ENCODE measurements at regions not wholly inside any gene's neighbourhood (a gene's known extent, or its start where the extent isn't known, plus 50 kb on each side); places are given as distances from the start of the nearest gene placed in this dataset.
"Not testable (repeated sequence)": the region's sequence is repeated elsewhere in the genome, so short reads cannot be mapped to it uniquely, and the experiment has no call there.

DNA sequence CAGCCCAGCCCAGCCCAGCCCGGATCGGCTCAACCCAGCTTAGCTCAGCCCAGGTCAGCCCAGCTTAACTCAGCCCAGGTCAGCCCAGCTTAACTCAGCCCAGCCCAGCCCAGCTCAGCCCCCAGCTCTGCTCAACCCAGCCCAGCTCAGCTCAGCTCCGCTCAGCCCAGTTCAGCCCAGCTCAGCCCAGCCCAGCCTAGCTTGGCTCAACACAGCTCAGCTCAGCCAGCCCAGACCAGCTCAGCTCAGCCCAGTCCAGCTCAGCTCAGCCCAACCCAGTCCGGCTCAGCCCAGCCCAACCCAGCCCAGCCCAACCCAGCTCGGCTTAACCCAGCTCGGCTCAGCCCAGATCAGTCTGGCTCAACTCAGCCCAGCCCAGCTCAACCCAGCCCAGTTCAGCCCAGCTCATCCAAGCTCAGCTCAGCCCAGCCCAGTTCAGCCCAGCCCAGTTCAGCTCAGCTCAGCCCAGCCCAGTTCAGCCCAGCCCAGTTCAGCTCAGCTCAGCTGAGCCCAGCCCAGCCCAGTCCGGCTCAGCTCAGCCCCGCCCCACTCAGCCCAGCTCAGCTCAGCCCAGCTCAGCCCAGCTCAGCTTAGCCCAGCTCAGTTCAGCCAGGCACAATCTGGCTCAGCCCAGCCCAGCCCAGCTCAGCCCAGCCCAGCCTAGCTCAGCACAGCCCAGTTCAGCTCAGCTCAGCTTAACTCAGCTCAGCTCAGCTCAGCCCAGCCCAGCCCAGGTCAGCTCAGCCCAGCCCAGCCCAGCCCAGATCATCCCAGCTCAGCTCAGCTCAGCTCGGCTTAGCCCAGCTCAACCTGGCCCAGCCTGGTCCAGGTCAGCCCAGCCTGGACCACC, 331.7 kb downstream of the TMEM121 start:
- no peak overlapping the region for H3K4me3 Mint-ChIP-seq
- DNase-seq (peak in 6 of 14 experiments; percentile 6 to 62 (median 33)), ATAC-seq (ENCODE audit: poor library complexity) (peak; percentile 14)
- H3K36me3 ChIP-seq (ENCODE audit: insufficient read depth, low read length) = no peaks in the 10 kb centered on the region
- TF ChIP-seq, protein P1, sequence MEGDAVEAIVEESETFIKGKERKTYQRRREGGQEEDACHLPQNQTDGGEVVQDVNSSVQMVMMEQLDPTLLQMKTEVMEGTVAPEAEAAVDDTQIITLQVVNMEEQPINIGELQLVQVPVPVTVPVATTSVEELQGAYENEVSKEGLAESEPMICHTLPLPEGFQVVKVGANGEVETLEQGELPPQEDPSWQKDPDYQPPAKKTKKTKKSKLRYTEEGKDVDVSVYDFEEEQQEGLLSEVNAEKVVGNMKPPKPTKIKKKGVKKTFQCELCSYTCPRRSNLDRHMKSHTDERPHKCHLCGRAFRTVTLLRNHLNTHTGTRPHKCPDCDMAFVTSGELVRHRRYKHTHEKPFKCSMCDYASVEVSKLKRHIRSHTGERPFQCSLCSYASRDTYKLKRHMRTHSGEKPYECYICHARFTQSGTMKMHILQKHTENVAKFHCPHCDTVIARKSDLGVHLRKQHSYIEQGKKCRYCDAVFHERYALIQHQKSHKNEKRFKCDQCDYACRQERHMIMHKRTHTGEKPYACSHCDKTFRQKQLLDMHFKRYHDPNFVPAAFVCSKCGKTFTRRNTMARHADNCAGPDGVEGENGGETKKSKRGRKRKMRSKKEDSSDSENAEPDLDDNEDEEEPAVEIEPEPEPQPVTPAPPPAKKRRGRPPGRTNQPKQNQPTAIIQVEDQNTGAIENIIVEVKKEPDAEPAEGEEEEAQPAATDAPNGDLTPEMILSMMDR (IDR thresholded peaks at IDR 0.05) = no peak
- H3K4me3 ChIP-seq (ENCODE audit: low read length) = no peak overlapping the region
- H3K27me3 Mint-ChIP-seq = peaks cover 11% of the 10 kb centered on the region
- H3K9me3 ChIP-seq (ENCODE audit: control insufficient read depth in 1 of 2, insufficient read depth in 1 of 2, low read length in 2 of 2) = peaks cover 0 to 32% of the 10 kb centered on the region in 2 experiments
- peaks cover 74% of the 10 kb centered on the region for H3K4me1 ChIP-seq (ENCODE audit: insufficient read depth, low read length)
- ChIA-PET POLR2A (no interaction called here), CTCF (no interaction called here)
- no peaks in the 10 kb centered on the region for H3K36me3 Mint-ChIP-seq (ENCODE audit: low read depth)
- intact Hi-C loops (cut with DNase I, micrococcal nuclease) = no loop called here
- no peaks in the 10 kb centered on the region for H3K9me3 Mint-ChIP-seq
- peak overlapping the region in 1 of 2 donors; percentile 36 for H3K27ac ChIP-seq (ENCODE audit: low read depth in 1 of 2, low read length in 2 of 2)
- H3K4me1 Mint-ChIP-seq (ENCODE audit: low read depth) = peaks cover 27% of the 10 kb centered on the region
- peaks cover 5 to 8% of the 10 kb centered on the region in 2 experiments for H3K27me3 ChIP-seq (ENCODE audit: control insufficient read depth in 1 of 2, insufficient read depth in 2 of 2, low read length in 2 of 2)
- no peak overlapping the region for H3K27ac Mint-ChIP-seq

DNA sequence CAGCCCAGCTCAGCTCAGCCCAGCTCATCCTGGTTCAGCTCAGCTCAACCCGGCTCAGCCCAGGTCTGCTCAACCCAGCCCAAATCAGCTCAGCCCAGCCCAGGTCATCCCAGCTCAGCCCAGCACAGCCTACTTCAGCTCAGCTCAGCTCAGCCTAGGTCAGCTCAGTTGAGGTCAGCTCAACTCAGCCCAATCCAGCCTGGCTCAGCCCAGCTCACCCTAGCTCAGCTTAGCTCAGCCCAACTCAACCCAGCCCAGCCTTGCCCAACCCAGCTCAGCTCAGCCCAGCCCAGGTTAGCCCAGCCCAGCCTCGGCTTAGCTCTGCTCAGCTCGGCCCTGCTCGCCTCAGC, 332.3 kb downstream of the TMEM121 start:
- no peaks in the 10 kb centered on the region for H3K36me3 ChIP-seq (ENCODE audit: insufficient read depth, low read length)

DNA sequence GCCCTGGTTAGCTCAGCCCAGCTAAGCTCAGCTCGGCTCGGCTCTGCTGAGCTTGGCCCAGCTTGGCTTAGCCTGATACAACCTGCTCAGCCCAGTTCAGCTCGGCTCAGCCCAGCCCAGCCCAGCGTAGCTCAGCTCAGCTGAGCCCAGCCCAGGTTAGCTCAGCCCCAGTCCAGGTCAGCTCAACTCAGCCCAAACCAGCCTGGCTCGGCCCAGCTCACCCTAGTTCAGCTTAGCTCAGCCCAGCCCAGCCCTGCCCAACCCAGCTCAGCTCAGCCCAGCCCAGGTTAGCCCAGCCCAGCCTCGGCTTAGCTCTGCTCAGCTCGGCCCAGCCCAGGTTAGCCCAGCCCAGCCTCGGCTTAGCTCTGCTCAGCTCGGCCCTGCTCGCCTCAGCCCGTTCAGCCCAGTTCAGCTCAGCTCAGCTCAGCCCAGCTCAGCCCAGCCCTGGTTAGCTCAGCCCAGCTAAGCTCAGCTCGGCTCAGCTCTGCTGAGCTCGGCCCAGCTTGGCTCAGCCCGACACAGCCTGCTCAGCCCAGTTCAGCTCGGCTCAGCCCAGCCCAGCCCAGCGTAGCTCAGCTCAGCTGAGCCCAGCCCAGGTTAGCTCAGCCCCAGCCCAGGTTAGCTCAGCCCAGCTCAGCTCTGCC, 332.8 kb downstream of the TMEM121 start:
- H3K27me3 ChIP-seq (ENCODE audit: control insufficient read depth in 1 of 2, insufficient read depth in 2 of 2, low read length in 2 of 2) = peaks cover 8 to 12% of the 10 kb centered on the region in 2 experiments
- H3K36me3 Mint-ChIP-seq (ENCODE audit: low read depth); CTCF ChIA-PET; H3K27ac Mint-ChIP-seq; H3K36me3 ChIP-seq (ENCODE audit: insufficient read depth, low read length); intact Hi-C loops (cut with DNase I, micrococcal nuclease); H3K4me3 Mint-ChIP-seq; H3K9me3 Mint-ChIP-seq; H3K4me3 ChIP-seq (ENCODE audit: low read length); H3K27ac ChIP-seq (ENCODE audit: low read depth in 1 of 2, low read length in 2 of 2); POLR2A ChIA-PET: not testable (repeated sequence)
- H3K9me3 ChIP-seq (ENCODE audit: control insufficient read depth in 1 of 2, insufficient read depth in 1 of 2, low read length in 2 of 2) = peaks cover 0 to 32% of the 10 kb centered on the region in 2 experiments
- ATAC-seq (ENCODE audit: poor library complexity) = peak; percentile 35
- peaks cover 27% of the 10 kb centered on the region for H3K4me1 Mint-ChIP-seq (ENCODE audit: low read depth)
- peak in 3 of 14 experiments; percentile 25 to 32 (median 27) for DNase-seq
- peaks cover 74% of the 10 kb centered on the region for H3K4me1 ChIP-seq (ENCODE audit: insufficient read depth, low read length)
- peaks cover 12% of the 10 kb centered on the region for H3K27me3 Mint-ChIP-seq

More for the DNA sequence above, 332.3 kb downstream of the TMEM121 start:
- peak in 3 of 14 experiments; percentile 29 to 32 (median 31) for DNase-seq
- Mint-ChIP-seq H3K36me3 (ENCODE audit: low read depth) (no peaks in the 10 kb centered on the region), H3K9me3 (no peaks in the 10 kb centered on the region), H3K27ac (no peak overlapping the region), H3K4me1 (ENCODE audit: low read depth) (peaks cover 27% of the 10 kb centered on the region), H3K27me3 (peaks cover 12% of the 10 kb centered on the region), H3K4me3 (no peak overlapping the region)
- ChIA-PET CTCF (no interaction called here), POLR2A (no interaction called here)
- Histone ChIP-seq H3K27me3 (ENCODE audit: control insufficient read depth in 1 of 2, insufficient read depth in 2 of 2, low read length in 2 of 2) (peaks cover 8 to 9% of the 10 kb centered on the region in 2 experiments), H3K27ac (ENCODE audit: low read depth in 1 of 2, low read length in 2 of 2) (peak overlapping the region in 1 of 2 donors; percentile 29), H3K4me3 (ENCODE audit: low read length) (no peak overlapping the region), H3K9me3 (ENCODE audit: control insufficient read depth in 1 of 2, insufficient read depth in 1 of 2, low read length in 2 of 2) (peaks cover 0 to 32% of the 10 kb centered on the region in 2 experiments), H3K4me1 (ENCODE audit: insufficient read depth, low read length) (peaks cover 74% of the 10 kb centered on the region)
- TF ChIP-seq, protein P1 (IDR thresholded peaks at IDR 0.05) = no peak
- no peak for ATAC-seq (ENCODE audit: poor library complexity)
- intact Hi-C loops (cut with DNase I, micrococcal nuclease) = no loop called here

Measured in CD4-positive, alpha-beta T cell (primary cell).